K562 (cell line): ENCODE measurements at regions not wholly inside any gene's neighbourhood (a gene's known extent, or its start where the extent isn't known, plus 50 kb on each side); places are given as distances from the start of the nearest gene placed in this dataset.

Experiments
- ATAC-seq: fragments of 200-7000 bp; cut with Tn5 transposase; 3 replicates; pipeline ENCODE4 v1.9.1; 2020; ENCODE audit warnings: moderate library complexity
- BruUV-seq: library from RNA; stranded (reverse); fragments of 400-500 nt; replicated peaks from 2 replicates; lab custom pipeline; 2021; lab: Mats Ljungman, UMichigan
- CTCF ChIA-PET: fragments of 300-600 bp; formaldehyde crosslinking; extraction: SDS; loops from one replicate; lab custom pipeline; 2021; ENCODE audit warnings: low intra/inter-chr PET ratio; lab: Yijun Ruan, JAX
- POLR2A ChIA-PET: fragments of 300-600, 350-650 bp; sonication (Branson Sonifier 250); formaldehyde crosslinking; extraction: SDS; loops from one replicate; lab custom pipeline; 2021; ENCODE audit warnings: antibody characterized with exemption, inconsistent platforms; lab: Yijun Ruan, JAX
- DNase-seq, 4 experiments: peaks; one replicate each; pipeline versions ENCODE4 v3.0.0 to v3.0.0-alpha.2; 2011 to 2018; ENCODE audit warnings: low spot score in 3 of 4, mixed read lengths in 3 of 4; ENCODE audit errors: extremely low read depth in 1 of 4
- FAIRE-seq: peaks from 2 replicates; lab custom pipeline; 2011; peaks lifted over from hg19 to GRCh38; lab: Jason Lieb, UNC
- H2AFZ ChIP-seq: 2 replicates; pipeline ENCODE4 v1.6.0; 2011; ENCODE audit warnings: low read depth, low read length, control low read depth, inconsistent platforms
- H3K27ac ChIP-seq: fragments of 200-600 bp; 3 replicates; pipeline ENCODE4 v1.8.0; 2011; ENCODE audit warnings: low read depth, mild to moderate bottlenecking, control low read depth, inconsistent platforms, low read length, moderate library complexity, mixed read lengths; ENCODE audit errors: extremely low read depth
- H3K27me3 ChIP-seq, 2 experiments: fragments of 300-600 bp in 1 of 2; 2 replicates in 1 of 2; 3 replicates in 1 of 2; pipeline versions ENCODE4 v1.6.0 to v1.8.0; 2011; ENCODE audit warnings: inconsistent platforms in 2 of 2, low read length in 2 of 2, mild to moderate bottlenecking in 1 of 2, mixed read lengths in 1 of 2, moderate library complexity in 1 of 2; ENCODE audit not compliant: control insufficient read depth in 2 of 2, insufficient read depth in 2 of 2
- H3K36me3 ChIP-seq: fragments of 300-600 bp; 3 replicates; pipeline ENCODE4 v1.8.0; 2011; ENCODE audit warnings: mild to moderate bottlenecking, low read length, inconsistent platforms; ENCODE audit not compliant: control insufficient read depth, insufficient read depth
- H3K4me1 ChIP-seq, 2 experiments: fragments of 200-600 bp in 1 of 2; replicated peaks in 1 of 2; 2 replicates in 1 of 2; 3 replicates in 1 of 2; pipeline versions ENCODE4 v1.5.1 to v1.8.0; 2011; ENCODE audit warnings: inconsistent platforms in 2 of 2, low read length in 2 of 2, mild to moderate bottlenecking in 1 of 2, mixed read lengths in 1 of 2, moderate library complexity in 1 of 2; ENCODE audit not compliant: control insufficient read depth in 2 of 2, insufficient read depth in 2 of 2
- H3K4me2 ChIP-seq: 2 replicates; pipeline ENCODE4 v1.6.1; 2011; ENCODE audit warnings: low read length, control low read depth, inconsistent platforms, mixed read lengths; ENCODE audit not compliant: insufficient read depth
- H3K4me3 ChIP-seq: fragments of 200-600 bp; sonication (generic), shearing (Covaris generic); 2 replicates; pipeline ENCODE4 v1.5.1; 2016; ENCODE audit warnings: control low read depth, inconsistent platforms
- H3K79me2 ChIP-seq: fragments of 200-600 bp; 3 replicates; pipeline ENCODE4 v1.8.0; 2011; ENCODE audit warnings: low read length, inconsistent platforms; ENCODE audit not compliant: control insufficient read depth, insufficient read depth
- H3K9ac ChIP-seq, 2 experiments: 2 replicates each; pipeline versions ENCODE4 v1.6.0 to v1.6.1; 2011; ENCODE audit warnings: low read depth in 2 of 2, low read length in 2 of 2, control low read depth in 1 of 2, inconsistent platforms in 1 of 2, mild to moderate bottlenecking in 1 of 2, mixed read lengths in 1 of 2; ENCODE audit not compliant: insufficient read depth in 1 of 2
- H3K9me1 ChIP-seq: one replicate; pipeline ENCODE4 v1.6.0; 2011; ENCODE audit warnings: inconsistent platforms, mild to moderate bottlenecking, low read length, moderate library complexity; ENCODE audit not compliant: control insufficient read depth, insufficient read depth
- H3K9me3 ChIP-seq: replicated peaks from 2 replicates; pipeline ENCODE4 v1.5.1; 2011; ENCODE audit warnings: low read depth, low read length, inconsistent platforms; ENCODE audit not compliant: control insufficient read depth, insufficient read depth
- H4K20me1 ChIP-seq: replicated peaks from 2 replicates; pipeline ENCODE4 v1.6.1; 2011; ENCODE audit warnings: low read length, inconsistent platforms, mixed read lengths; ENCODE audit not compliant: control insufficient read depth, insufficient read depth
- CBX8 ChIP-seq: fragments of 200-600 bp; sonication (generic); IDR thresholded peaks from 2 replicates; pipeline ENCODE4 v1.6.1; 2012; ENCODE audit warnings: borderline replicate concordance, mixed run types, low read depth, mild to moderate bottlenecking, moderate library complexity, mixed read lengths, low read length, control low read depth, inconsistent platforms; ENCODE audit not compliant: poor library complexity, severe bottlenecking; ENCODE audit errors: extremely low read depth
- ETS2 ChIP-seq: IDR thresholded peaks from 2 replicates; pipeline ENCODE4 v1.6.1; 2016; ENCODE audit warnings: borderline replicate concordance, missing genetic modification characterization, mild to moderate bottlenecking, moderate library complexity, missing compliant biosample characterization; ENCODE audit not compliant: poor library complexity, severe bottlenecking
- ETV1 ChIP-seq: fragments of 450-650 bp; conservative IDR thresholded peaks from 2 replicates; pipeline ENCODE4 v1.6.1; 2016; ENCODE audit warnings: missing genetic modification characterization, control low read depth, low read depth, missing compliant biosample characterization
- GATA2 ChIP-seq: sonication (generic); formaldehyde crosslinking; IDR thresholded peaks from 2 replicates; pipeline ENCODE4 v1.4.0; 2020; ENCODE audit warnings: mild to moderate bottlenecking, missing genetic modification reagents
- HCFC1 ChIP-seq: IDR thresholded peaks from 2 replicates; pipeline ENCODE4 v1.6.1; 2012; ENCODE audit warnings: low read depth, low read length, improper control_type of control experiment
- HDAC2 ChIP-seq: fragments of 450-650 bp; IDR thresholded peaks from 2 replicates; pipeline ENCODE4 v1.6.1; 2016; ENCODE audit warnings: mild to moderate bottlenecking
- MXI1 ChIP-seq: IDR thresholded peaks from 2 replicates; pipeline ENCODE4 v1.6.1; 2011; ENCODE audit warnings: low read depth, mild to moderate bottlenecking, improper control_type of control experiment, low read length
- RAD51 ChIP-seq: fragments of 450-650 bp; IDR thresholded peaks from 2 replicates; pipeline ENCODE4 v1.7.1; 2016; ENCODE audit warnings: low read depth, mild to moderate bottlenecking, borderline replicate concordance
- SMARCA5 ChIP-seq: fragments of 450-650 bp; IDR thresholded peaks from 2 replicates; pipeline ENCODE4 v1.6.1; 2016
- TBL1XR1 ChIP-seq, 2 experiments: IDR thresholded peaks; 2 replicates each; pipeline ENCODE4 v1.6.1; 2012; ENCODE audit warnings: improper control_type of control experiment in 2 of 2, low read length in 2 of 2, mild to moderate bottlenecking in 1 of 2
- WHSC1 ChIP-seq: IDR thresholded peaks from one replicate; pipeline ENCODE4 v1.6.1; 2012; ENCODE audit warnings: low read length, control low read depth, inconsistent platforms
- ZBTB1 ChIP-seq: sonication (generic); formaldehyde crosslinking; IDR thresholded peaks from 2 replicates; pipeline ENCODE4 v1.8.1; 2023; ENCODE audit warnings: missing genetic modification reagents, low read depth, mild to moderate bottlenecking, borderline replicate concordance
- ZFP30 ChIP-seq: fragments of 250-450 bp; sonication (Bioruptor Pico); IDR thresholded peaks from 2 replicates; pipeline ENCODE4 v1.8.0; 2022; ENCODE audit warnings: moderate library complexity, mild to moderate bottlenecking, inconsistent platforms, borderline replicate concordance
- WGBS: fragments of 100-300 bp; shearing (Covaris generic); methylation state at CpG from one replicate; pipeline ENCODE4 v1.1.6; 2016; ENCODE audit warnings: low coverage, mixed read lengths; ENCODE audit not compliant: insufficient coverage; ENCODE audit errors: missing lambda C conversion rate; 5-methylcytosine and 5-hydroxymethylcytosine counted together
- in situ Hi-C: fragments of 300-500 bp; cut with MboI; formaldehyde crosslinking; loops from 4 replicates; pipeline ENCODE4 v1.15.0; 2018; ENCODE audit warnings: inconsistent platforms, mixed read lengths
- intact Hi-C: fragments of 100-400 bp; cut with micrococcal nuclease; formaldehyde crosslinking; loops from 2 replicates; pipeline ENCODE4 v1.14.2; 2022

DNA sequence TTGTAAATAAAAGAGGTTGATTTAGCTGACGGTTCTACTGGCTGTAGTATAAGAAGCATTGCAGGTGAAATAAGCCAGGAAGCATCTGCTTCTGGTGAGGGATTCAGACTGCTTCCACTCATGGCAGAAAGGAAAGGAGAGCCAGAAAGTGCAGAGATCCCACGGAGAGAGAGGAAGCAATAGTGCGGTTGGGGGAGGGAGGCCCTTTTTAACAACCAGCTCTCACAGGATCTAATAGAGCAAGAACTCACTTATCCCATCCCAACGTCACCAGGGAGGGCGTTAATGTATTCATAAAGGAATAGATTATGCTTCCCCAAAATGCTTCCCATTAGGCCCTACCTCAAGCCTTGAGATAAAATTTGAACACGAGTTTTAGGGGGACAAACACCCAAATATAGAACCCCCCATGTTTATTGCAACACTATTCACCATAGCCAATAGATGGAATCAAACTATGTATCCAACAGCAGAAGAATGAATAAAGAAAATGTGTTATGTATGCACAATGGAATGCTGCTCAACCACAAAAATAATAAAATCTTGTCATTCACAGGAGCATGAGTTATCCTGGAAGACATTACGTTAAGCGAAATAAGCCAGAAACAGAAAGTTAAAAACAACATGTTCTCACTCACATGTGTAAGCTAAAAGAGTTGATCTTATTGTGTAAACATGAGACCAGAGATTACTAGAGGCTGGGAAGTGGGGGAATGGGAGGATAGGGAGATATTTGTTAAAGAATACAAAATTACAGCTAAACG is 908.3 kb upstream of the ANO3 start:
- Histone ChIP-seq H3K9me1 (no peaks in the 10 kb centered on the region), H4K20me1 (no peaks in the 10 kb centered on the region), H3K4me3 (no peak overlapping the region), H2AFZ (no peak overlapping the region), H3K27ac (no peak overlapping the region), H3K27me3 (no peaks in the 10 kb centered on the region)
- intact Hi-C loops, result no loop called here
- CTCF ChIA-PET, result no interaction called here
- no peak for TF ChIP-seq ZBTB1 (CRISPR knock-in tag)
- no peak for TF ChIP-seq HDAC2
- TF ChIP-seq ETV1 (tag), result no peak
- TF ChIP-seq ETS2 (tag), result no peak
- no peak for TF ChIP-seq HCFC1
- TF ChIP-seq CBX8, result no peak
- TF ChIP-seq MXI1, result no peak
- no peak for TF ChIP-seq GATA2 (CRISPR knock-in tag)
- no peak for TF ChIP-seq SMARCA5
- no peak for TF ChIP-seq WHSC1
- no peak for TF ChIP-seq ZFP30 (CRISPR knock-in tag)
- no peak for TF ChIP-seq TBL1XR1 (IDR thresholded peaks at IDR 0.05; ENCODE audit: low read length in 2 of 2)
- no peak for TF ChIP-seq RAD51
- TF ChIP-seq, all 486 proteins: peak for 0
- no peak for DNase-seq
- no peaks in the 10 kb centered on the region for H3K36me3 ChIP-seq
- POLR2A ChIA-PET, result no interaction called here
- no TSS peak for BruUV-seq
- in situ Hi-C loops, result no loop called here
- no peaks in the 10 kb centered on the region for H3K4me1 ChIP-seq
- H3K79me2 ChIP-seq, result no peaks in the 10 kb centered on the region
- no peak overlapping the region for H3K4me2 ChIP-seq
- H3K9ac ChIP-seq, result no peak overlapping the region
- FAIRE-seq, result no peak
- 0% methylated on average over 9 of the region's 9 CpGs for WGBS
- no peak for ATAC-seq
- no peaks in the 10 kb centered on the region for H3K9me3 ChIP-seq
